Activated CD4-positive, alpha-beta T cell treated with anti-CD3 and anti-CD28 coated beads for 1 hour (primary cell): ENCODE measurements at regions not wholly inside any gene's neighbourhood (a gene's known extent, or its start where the extent isn't known, plus 50 kb on each side); places are given as distances from the start of the nearest gene placed in this dataset.

ENCODE experiments used
- DNase-seq: peaks from one replicate; pipeline ENCODE4 v3.0.0-alpha.2; 2020

GRCh38 chr15:85943791-85944190 is 135.9 kb upstream of the AGBL1 start:
- DNase-seq = no peak

DNA sequence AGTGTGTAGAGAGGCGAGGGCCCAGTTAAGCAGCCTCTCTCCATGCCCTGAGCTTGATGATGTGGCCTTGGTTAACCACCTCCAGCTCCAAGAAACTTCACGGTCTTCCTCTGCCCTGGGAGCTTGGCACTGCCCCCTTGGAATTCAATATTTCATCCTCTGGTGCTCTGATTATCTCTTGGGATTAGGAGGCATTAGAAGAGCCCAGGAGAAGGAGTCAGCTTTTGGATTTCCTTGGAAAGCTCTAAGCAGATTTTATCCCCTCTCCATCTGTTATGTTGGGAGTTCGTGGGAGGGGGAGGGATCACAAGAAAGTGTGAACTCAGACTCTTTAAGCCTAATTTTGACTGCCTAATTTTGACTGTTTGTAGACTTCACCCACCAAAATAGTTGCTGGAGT is 132.7 kb upstream of the AGBL1 start:
- no peak for DNase-seq

- DNase-seq = no peak
Observed at GRCh38 chr15:85947936-85948335, 131.7 kb upstream of the AGBL1 start.

GRCh38 chr15:85950101-85950500 is 129.6 kb upstream of the AGBL1 start:
- DNase-seq = no peak

DNA sequence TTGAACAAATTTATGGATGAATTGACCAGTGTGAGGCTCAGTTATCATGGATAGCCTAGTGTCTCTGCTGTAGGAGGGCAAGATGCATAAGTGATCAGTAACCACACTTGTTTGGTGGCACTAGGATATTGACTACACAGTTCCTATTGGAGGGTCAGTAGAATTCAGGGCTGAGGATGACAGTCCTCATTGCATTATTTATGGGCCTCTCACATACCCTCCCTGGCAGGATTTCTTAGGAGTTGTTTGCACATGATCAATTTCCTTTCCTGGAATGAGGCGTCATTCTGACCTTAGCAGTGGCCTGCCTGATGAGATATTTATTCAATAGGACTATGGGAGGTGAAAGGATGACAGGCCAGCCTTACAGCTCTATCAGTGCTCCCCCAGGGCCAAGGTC is 125.1 kb upstream of the AGBL1 start:
- DNase-seq = no peak

DNA sequence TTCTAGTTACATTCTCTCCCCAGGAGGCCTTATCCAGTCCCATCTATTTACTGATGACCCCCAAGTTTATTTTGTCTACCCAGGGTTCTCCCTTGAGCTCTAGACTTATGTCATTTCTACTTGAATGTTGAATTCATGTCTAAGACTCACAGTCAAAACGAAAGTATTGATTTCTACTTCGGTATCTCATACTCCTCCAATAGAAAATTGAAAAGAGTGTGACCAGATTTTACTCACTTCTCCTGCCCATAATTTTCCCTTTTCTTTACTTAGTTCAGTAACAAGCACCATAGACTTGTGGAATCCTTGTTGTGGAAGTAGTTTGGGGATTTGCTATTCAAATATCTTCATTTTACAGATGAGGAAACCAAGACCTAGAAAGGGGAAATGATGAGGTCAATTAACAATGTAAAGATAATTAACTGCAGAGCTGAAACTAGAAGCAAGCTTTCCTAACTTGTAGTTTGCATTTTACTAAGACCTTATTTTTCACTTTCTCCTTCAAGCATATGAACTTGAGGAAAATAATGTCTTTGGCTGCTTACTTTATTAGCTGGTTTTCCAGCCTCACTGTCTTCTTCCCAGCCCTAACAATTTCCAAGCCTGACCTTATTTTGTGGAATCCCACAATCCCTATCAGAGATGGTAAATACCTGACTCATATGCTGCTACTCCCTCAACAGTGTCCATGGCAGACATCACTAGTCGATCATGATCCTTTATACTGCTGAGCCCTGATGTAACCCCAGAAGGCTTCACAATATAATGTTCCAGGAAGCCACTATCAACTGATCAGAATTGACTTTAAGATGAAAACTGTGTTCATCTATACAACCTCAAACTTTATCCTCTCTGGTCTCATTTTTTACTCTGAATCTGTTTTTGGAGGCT is 123.9 kb upstream of the AGBL1 start:
- DNase-seq = no peak

GRCh38 chr15:85956532-85957275 is 123.0 kb upstream of the AGBL1 start:
- no peak for DNase-seq

DNA sequence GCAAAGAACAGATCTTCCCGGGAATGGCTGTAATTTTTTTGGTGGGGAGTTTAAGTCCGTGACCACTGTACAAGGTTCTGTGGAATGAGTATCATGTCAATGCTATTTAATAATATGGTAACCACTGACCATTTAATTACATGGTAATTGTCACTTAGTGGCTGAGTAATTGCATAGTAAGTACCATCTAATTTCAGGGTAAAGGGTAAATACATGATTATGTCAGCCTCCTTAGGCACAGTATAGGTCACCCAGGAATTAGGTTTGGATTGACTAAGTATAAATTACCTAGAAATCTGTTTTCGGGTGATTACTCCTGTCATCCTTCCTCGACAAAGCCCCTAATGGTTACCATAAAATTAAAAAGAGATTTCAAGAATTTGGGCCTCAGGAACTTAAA is 120.1 kb upstream of the AGBL1 start:
- no peak for DNase-seq

GRCh38 chr15:85960381-85960780 is 119.3 kb upstream of the AGBL1 start:
- DNase-seq = no peak

GRCh38 chr15:85961821-85962220 is 117.8 kb upstream of the AGBL1 start:
- no peak for DNase-seq

GRCh38 chr15:85963262-85963760 is 116.4 kb upstream of the AGBL1 start:
- no peak for DNase-seq

- DNase-seq = no peak
Observed at GRCh38 chr15:85964471-85964870, 115.2 kb upstream of the AGBL1 start.

DNA sequence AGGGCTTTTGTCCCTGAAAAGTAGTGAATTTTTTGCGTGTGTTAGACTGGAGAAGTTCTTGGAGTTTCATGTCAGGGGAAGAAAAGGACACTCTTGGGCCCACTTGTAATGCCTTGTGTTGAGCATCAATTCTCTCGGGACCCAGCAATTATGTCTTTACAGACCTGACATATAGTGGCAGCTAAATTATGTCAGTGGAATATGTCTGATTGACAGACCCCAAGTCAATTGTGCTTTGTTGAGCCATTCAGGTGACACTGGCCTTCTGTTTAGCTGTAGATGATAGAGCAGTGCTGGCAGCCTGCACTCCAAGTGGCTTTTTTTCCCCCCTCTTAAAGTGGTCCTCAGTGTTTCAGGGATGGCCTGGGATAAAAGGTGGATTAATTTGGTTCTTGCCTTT is 112.1 kb upstream of the AGBL1 start:
- no peak for DNase-seq

- no peak for DNase-seq
Observed at GRCh38 chr15:85972805-85973540, 106.7 kb upstream of the AGBL1 start.

DNA sequence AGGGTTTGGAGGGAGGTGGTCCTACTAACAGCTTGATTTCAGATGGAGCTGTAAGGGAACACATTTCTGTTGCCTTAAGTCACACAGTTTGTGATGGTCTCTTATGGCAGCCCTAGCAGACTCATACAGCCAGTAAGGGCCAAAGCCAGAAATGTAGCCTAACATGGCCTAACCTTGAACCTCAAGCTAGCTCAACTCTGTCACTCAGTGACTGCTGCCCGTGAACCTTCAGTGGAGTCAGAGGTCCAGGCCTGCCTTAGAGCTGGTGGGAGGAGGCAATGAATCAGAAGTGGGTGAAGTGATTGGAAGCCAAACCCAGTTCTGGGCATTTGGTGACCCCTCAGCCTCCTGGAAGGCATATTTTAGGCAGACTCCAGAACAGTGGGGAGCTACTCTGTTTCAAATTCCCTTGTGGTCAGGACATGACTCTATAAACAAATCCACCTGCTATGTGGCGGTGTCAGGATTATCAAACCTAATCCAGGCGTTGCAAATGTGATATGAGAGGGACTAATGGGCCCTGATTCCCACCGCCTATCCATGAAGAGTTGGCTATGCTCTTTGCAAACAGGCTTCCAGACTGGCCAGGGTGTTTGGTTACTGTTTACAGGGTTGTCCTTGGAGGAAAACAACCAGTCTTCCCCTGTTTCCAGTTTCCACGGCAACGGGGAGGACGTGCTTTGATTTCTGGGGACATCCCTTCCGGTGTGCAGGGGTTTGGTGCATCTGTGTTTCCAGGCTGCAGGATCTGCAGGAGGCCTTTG is 105.9 kb upstream of the AGBL1 start:
- DNase-seq = no peak

- DNase-seq = no peak
Observed at GRCh38 chr15:85974348-85974705, 105.3 kb upstream of the AGBL1 start.

GRCh38 chr15:85974742-85975141 is 104.9 kb upstream of the AGBL1 start:
- DNase-seq = no peak

GRCh38 chr15:85976102-85976501 is 103.6 kb upstream of the AGBL1 start:
- no peak for DNase-seq

- no peak for DNase-seq
Observed at GRCh38 chr15:85976986-85977385, 102.7 kb upstream of the AGBL1 start.

DNA sequence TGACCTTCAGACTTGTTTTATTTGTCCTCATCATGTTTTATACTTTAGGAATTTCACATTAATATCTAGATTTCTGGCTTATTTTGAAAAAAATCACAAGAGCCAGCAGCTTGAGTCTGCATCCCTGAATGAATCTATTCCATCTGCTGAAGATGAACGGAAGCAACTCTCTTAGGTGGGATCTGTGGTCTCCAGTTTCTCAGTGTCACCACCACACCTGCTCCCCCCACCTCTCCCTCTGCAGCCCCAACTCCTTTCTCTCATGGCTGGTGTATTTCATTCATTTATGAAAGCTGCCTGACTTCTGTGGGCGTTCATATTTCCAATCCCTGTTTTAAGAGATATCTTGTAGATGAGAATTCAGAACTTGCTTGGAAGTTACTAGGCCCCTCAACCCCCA is 102.1 kb upstream of the AGBL1 start:
- DNase-seq = no peak

GRCh38 chr15:85979929-85980328 is 99.7 kb upstream of the AGBL1 start:
- DNase-seq = no peak

DNA sequence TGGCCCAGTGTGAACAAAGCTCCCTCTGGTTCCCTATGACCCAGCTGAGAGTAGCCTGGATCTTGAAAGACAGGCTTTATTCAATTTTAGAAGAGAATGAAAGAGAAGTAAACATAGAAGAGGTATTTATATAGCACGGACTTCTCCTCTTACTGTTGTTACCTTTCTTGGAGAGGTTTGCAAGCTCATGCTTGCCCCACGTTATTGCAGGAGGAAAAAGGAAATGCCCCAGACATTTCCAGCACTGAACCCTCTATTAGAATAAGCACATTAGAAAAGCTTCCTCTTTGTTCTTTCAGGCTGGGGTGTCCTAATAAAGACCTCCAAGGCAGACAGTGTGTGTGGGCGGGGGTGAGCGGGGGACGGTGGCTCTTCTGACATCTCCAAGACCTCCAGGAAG is 98.7 kb upstream of the AGBL1 start:
- no peak for DNase-seq

DNA sequence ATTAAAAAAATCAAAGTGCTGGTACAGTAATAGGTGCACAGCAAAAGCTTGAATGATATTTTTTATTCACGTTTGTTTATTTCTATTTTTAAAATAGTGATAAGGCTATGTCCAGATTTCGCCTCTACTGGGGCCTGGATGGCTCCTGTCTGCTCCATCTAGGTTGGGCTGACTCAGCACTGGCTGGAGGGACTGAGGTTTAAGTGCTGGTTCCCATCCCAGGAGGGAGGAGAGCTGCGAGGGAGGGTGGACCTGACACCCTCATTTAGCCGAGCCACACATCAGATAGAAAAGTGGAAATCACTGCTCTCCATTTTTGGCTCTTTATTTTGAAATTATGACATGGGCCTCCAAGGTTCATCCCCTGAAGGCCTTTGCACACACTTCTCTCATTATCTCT is 95.4 kb upstream of the AGBL1 start:
- DNase-seq = no peak
